ENCODE measurements at regions not wholly inside any gene's neighbourhood (a gene's known extent, or its start where the extent isn't known, plus 50 kb on each side); places are given as distances from the start of the nearest gene placed in this dataset.

DNA sequence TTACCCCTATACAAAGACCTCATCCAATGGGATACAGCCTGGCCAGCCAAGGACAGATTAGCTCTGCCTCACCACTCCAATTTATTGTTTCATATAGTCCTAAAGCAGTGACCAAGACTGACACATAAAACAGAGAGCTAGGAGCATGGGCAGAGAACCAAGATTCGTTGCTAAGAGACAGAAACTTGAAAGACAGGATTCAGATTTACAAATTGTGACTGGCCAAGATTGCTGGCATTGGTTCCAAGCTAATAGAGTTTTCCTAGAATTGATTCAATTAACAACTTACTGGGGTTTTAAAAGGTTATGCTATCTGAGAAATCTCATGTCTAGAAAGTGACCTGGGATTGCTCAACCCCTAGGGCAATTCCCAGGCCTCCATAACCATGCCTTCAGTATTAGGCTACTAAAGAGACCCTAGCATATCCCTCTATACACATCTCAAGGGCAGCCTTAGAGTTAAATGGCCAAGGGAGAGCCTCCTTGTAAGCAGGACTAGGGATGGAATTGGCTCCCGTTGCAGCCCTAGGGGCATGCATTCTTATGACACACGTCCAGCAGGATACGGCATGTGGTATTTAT is 75.6 kb downstream of the ICOS start:
- no peak for DNase-seq (ENCODE audit: low read depth)

DNA sequence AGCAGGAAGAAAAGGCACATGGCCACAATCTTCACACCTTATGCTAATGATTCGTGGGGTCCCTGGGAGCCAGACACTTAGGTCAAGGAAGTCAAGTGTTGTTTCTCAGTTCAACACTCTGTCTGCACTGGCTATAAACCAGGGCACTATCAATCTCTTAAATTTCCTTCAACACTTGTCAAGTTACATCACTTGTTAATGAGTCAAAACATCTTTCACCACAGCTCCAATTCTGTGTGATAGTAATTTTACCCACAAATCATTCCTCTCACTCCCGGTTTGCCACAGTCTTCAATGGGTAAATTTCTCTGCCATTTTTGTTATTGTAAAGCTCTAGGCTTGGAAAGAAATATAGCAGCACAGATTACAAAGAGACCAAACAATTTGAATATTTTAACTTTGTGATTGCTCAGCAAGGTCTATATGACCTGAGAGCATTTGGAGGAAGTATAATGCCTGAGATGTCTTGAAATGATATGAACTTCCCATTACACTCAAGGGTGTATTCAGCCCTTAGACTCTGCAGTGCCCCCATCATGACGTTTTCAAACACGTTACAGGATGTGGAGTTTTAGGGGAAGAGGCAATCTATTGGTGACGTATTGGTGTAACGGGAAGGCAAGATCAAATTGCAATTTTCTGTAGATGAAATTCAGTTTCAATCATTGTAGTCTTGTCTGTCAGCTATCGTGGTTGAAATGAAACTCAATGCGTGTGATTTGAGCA is 78.7 kb downstream of the ICOS start:
- DNase-seq (ENCODE audit: low read depth) = no peak

DNA sequence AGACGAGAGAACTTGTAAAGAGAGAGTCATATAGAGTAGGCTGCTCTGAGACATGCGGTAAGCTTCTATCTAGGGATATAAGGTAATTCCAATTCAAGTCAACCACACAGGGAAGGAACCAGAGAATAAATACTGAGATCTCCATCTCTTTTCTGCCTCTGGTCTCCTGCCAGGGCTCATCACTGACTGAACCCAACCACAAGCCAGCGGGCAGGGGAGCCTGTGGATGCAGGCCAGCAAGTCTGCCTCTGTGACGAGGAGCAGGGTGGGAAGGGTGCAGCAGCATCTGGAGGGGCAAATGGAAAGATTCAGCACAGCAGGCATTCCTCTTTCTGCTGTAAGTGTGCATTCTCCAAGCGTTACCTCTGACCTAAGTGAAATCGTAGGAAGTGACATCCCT is 82.2 kb downstream of the ICOS start:
- DNase-seq (ENCODE audit: low read depth) = no peak

- DNase-seq (ENCODE audit: low read depth) = peak; percentile 3
These were observed 83.3 kb downstream of the ICOS start for GRCh38 chr2:204019572-204020501.

- DNase-seq (ENCODE audit: low read depth) = no peak
These were observed 84.9 kb downstream of the ICOS start for GRCh38 chr2:204021290-204022081.

DNA sequence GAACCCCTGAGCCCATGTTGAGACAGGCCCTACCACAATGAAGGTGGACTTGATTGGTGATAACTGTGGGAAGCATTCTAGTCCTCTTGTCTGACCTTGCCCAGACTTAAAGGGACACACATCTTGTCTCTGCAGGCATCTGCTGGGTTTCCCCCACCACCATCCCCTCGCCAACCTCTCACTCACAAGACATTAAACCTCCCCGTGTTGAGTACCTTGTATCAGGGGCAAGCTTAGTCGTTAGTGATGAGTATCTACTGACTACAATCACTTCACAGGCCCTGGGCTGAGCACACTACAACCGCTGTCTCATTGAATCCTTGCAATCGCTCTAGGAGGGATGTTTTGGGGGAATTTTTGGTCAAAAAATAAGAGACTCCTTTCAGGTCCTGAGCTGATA is 86.0 kb downstream of the ICOS start:
- DNase-seq (ENCODE audit: low read depth) = no peak

- no peak for DNase-seq (ENCODE audit: low read depth)
These were observed 86.5 kb downstream of the ICOS start for GRCh38 chr2:204023088-204023487.

GRCh38 chr2:204024503-204024902 is 87.9 kb downstream of the ICOS start:
- peak; percentile 11 for DNase-seq (ENCODE audit: low read depth)

- DNase-seq (ENCODE audit: low read depth) = no peak
These were observed 88.4 kb downstream of the ICOS start for GRCh38 chr2:204024906-204025475.

DNA sequence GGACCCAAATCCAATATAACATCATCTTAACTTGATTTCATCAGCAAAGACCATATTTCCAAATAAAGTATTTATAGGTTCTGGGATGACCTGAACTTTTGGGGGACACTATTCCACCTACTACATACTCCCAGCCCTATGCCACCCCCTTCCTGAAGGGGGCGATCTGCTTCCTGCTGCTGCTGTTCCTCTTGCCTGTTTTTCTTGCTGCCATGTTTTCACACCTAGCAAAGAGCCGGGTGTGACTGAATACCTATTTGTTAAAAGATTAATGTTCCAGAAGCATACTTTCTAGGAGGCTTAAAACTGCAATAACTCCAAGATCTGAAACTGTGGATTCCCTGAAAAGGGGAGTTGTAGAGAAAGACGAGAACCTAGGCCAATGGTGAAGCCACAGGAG is 89.7 kb downstream of the ICOS start:
- DNase-seq (ENCODE audit: low read depth) = no peak

GRCh38 chr2:204027091-204027490 is 90.5 kb downstream of the ICOS start:
- no peak for DNase-seq (ENCODE audit: low read depth)

GRCh38 chr2:204030322-204030721 is 93.8 kb downstream of the ICOS start:
- DNase-seq (ENCODE audit: low read depth) = no peak

DNA sequence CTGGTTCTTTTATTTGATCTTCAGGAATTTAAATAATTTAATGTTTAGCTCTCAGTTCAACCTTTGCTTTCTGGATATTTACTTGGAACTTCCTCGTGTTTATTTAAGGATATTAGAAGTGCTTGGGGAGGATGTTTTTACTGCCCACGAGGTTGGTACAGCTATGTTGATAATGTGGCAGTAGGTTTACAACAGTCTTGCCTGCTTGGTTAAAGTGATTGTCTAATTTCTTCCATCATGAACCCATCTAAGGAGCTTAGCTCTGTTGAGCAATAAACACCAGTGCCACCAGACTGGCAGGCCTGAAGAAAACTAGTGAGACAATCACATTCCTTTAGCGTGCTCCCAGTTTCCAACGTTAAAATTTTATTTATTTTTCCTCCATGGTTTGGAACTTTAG is 94.5 kb downstream of the ICOS start:
- no peak for DNase-seq (ENCODE audit: low read depth)

GRCh38 chr2:204032301-204032700 is 95.7 kb downstream of the ICOS start:
- DNase-seq (ENCODE audit: low read depth) = no peak

- DNase-seq (ENCODE audit: low read depth) = no peak
These were observed 97.3 kb downstream of the ICOS start for GRCh38 chr2:204033611-204034495.

DNA sequence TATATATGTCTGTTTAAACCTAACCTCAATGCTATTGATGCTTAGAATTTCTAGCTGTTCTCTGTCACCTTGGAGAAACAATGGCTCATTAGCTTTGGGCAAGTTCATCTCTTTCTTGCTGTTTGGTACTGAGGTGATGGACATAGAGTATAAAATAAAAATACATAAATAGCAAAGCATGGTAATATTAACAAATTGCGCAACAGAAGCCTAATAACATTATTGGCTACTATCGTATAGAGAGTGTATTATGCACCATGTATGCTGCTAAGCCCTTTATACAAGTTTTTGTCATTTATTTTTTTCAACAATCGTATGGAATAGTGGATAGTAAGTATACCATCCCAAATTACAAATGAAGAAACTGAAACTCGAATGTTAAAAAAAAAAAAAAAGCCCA is 100.1 kb downstream of the ICOS start:
- DNase-seq (ENCODE audit: low read depth) = no peak

DNA sequence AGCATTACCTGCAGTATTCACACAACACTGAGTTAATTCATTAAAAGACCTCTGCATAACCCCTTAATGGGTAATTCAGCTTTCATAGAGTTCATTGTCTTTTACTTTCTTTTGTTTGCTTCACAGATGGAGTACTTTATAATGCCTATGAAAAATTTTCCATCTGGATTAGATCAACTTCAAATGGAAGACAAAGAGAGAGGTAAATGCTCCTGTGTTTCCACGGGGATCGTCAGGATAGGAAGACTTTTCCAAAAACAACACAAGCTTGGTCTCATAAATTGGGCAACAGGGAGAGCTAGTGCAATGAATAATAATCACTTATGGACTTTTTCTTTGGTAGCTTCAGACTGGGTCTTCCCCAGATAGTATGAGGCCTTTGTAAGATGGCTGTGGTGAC is 100.7 kb downstream of the ICOS start:
- no peak for DNase-seq (ENCODE audit: low read depth)

- no peak for DNase-seq (ENCODE audit: low read depth)
These were observed 102.8 kb downstream of the ICOS start for GRCh38 chr2:204039298-204039838.

- no peak for DNase-seq (ENCODE audit: low read depth)
These were observed 103.5 kb downstream of the ICOS start for GRCh38 chr2:204040016-204040415.

GRCh38 chr2:204042401-204042800 is 105.8 kb downstream of the ICOS start:
- no peak for DNase-seq (ENCODE audit: low read depth)
